SKM-1 (cell line): ENCODE measurements at regions not wholly inside any gene's neighbourhood (a gene's known extent, or its start where the extent isn't known, plus 50 kb on each side); places are given as distances from the start of the nearest gene placed in this dataset.
A peak's percentile ranks its signal among the peaks of the same experiment; 100 is the strongest.

ENCODE experiments used
- DNase-seq: peaks from one replicate; lab custom pipeline; 2025; ENCODE audit not compliant: unreplicated experiment; lab: John Stamatoyannopoulos, UW

DNA sequence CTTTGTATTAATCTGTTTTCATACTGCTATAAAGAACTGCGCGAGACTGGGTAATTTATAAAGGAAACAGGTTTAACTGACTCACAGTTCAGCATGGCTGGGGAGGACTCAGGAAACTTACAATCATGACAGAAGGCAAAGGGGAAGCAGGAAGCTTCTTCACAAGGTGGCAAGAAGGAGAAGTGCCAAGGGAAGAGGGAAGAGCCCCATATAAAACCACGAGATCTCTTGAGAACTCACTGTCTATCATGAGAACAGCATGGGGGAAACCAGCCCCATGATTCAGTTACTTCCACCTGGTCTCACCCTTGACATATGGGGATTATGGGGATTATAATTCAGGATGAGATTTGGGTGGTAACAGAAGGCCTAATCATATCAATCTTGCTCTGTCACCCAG lies 60.9 kb upstream of the CHD1 start:
- DNase-seq: peak; percentile 36

DNA sequence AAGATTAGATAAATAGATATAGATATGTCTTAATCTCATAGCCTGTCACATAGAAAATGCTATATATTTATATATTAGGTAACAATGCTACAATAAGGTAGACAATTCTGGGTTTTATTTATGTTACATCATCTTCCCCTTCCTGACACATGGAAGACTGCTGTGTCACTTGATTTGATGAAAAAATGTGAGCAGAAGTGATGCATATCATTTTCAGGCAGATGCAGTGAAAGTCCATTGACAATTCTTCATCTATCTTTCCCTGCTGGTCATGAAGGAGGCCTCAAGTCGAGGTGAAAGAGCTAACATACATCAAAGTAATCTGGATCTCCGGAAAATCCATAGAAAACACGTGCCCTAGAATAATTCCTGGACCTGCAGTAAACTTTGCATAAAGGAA lies 57.8 kb upstream of the CHD1 start:
- DNase-seq: no peak

DNA sequence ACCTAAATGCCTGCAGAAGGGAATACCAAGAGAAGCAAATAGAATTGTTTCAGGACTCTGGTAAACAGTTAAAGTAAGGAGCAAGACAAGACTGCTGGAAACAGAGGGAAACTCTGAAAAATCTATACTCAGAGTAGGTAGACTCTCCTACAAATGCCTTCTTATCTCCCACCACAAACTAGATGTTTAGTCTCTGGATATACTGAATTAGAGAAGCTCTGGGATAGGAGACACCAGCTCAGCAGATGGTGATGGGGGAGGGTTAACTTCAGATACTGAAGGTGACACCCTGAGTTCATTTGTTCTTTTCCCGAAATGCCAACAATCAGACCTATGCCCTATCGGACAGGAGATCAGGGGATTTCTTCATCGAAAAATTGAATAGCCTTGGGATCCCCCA lies 54.1 kb upstream of the CHD1 start:
- no peak for DNase-seq
